DND-41 (cell line): ENCODE measurements at regions not wholly inside any gene's neighbourhood (a gene's known extent, or its start where the extent isn't known, plus 50 kb on each side); places are given as distances from the start of the nearest gene placed in this dataset.

Source experiments
- EZH2 ChIP-seq: IDR thresholded peaks from 3 replicates; pipeline ENCODE4 v1.6.1; 2012; ENCODE audit warnings: borderline replicate concordance, low read depth, mild to moderate bottlenecking, moderate library complexity, low read length, inconsistent platforms; ENCODE audit not compliant: severe bottlenecking
- TF ChIP-seq, protein P1 (sequence below): IDR thresholded peaks from 2 replicates; pipeline ENCODE4 v1.5.1; 2012; ENCODE audit warnings: borderline replicate concordance, low read length, moderate library complexity, mild to moderate bottlenecking; ENCODE audit not compliant: poor library complexity, severe bottlenecking; ENCODE audit errors: extremely low read depth

DNA sequence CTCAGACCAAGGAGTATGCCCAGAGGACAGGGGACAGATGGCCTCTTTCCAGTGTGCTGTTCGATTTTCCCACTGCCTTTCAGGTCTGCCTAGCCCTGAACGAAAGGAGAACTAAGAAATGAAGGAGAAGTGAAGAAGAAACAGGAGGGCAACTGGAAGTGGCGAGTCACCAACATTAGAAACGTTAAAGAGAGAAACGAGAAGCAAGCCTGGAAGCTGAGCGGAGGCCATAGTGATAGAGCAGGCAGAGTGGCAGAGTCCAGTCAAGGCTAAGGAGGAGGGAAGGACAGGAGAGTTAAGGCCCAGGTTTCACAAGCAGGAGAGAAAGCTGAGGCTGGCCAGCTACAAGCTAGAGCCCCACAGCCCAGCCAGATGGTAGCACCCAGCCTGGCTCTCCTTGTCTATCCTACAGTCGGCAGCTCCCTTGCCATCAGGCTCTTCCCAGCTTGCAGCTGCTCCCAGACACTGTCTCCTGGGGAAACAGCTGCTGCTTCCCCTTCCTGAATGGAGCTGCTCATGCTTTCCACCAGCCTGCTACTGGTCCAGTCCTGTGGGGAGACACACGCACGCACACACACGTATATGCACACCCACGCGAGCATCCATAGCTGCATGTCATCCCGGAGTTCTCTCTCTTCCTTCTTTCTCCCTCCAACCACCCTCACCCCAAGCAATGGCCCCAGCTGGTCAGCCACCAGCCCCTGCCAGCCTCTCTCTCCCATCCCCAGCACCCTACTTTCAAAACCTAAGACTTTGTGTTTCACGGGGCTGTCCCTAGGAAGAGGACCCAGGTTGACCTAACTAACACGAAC, 139.7 kb upstream of the CCND2 start:
- TF ChIP-seq, protein P1, sequence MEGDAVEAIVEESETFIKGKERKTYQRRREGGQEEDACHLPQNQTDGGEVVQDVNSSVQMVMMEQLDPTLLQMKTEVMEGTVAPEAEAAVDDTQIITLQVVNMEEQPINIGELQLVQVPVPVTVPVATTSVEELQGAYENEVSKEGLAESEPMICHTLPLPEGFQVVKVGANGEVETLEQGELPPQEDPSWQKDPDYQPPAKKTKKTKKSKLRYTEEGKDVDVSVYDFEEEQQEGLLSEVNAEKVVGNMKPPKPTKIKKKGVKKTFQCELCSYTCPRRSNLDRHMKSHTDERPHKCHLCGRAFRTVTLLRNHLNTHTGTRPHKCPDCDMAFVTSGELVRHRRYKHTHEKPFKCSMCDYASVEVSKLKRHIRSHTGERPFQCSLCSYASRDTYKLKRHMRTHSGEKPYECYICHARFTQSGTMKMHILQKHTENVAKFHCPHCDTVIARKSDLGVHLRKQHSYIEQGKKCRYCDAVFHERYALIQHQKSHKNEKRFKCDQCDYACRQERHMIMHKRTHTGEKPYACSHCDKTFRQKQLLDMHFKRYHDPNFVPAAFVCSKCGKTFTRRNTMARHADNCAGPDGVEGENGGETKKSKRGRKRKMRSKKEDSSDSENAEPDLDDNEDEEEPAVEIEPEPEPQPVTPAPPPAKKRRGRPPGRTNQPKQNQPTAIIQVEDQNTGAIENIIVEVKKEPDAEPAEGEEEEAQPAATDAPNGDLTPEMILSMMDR, result no peak
- TF ChIP-seq EZH2, result no peak
